GM12872 (cell line): ENCODE measurements at regions not wholly inside any gene's neighbourhood (a gene's known extent, or its start where the extent isn't known, plus 50 kb on each side); places are given as distances from the start of the nearest gene placed in this dataset.

Experiments used
- TF ChIP-seq, protein P1 (sequence below): IDR thresholded peaks from 3 replicates; pipeline ENCODE4 v1.5.1; 2011; ENCODE audit warnings: low read depth, mild to moderate bottlenecking, low read length, moderate library complexity; ENCODE audit not compliant: insufficient read depth

DNA sequence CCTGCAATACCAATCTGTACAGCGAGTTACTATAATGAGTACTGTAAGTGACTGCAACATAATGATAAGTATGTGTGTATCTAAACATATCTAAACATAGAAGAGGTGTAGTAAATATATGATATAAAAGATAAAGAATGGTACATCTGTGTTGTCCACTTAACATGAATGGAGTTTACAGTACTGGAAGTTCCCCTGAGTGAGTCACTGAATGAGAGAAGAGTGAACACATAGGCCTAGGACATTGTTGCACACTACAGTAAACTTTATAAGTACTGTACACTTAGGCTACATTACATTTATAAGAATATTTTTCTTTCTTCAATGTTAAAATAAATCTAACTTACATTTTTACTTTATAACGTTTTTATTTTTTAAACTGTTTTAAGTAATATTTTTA is 380.4 kb downstream of the MMUT start:
- TF ChIP-seq, protein P1, sequence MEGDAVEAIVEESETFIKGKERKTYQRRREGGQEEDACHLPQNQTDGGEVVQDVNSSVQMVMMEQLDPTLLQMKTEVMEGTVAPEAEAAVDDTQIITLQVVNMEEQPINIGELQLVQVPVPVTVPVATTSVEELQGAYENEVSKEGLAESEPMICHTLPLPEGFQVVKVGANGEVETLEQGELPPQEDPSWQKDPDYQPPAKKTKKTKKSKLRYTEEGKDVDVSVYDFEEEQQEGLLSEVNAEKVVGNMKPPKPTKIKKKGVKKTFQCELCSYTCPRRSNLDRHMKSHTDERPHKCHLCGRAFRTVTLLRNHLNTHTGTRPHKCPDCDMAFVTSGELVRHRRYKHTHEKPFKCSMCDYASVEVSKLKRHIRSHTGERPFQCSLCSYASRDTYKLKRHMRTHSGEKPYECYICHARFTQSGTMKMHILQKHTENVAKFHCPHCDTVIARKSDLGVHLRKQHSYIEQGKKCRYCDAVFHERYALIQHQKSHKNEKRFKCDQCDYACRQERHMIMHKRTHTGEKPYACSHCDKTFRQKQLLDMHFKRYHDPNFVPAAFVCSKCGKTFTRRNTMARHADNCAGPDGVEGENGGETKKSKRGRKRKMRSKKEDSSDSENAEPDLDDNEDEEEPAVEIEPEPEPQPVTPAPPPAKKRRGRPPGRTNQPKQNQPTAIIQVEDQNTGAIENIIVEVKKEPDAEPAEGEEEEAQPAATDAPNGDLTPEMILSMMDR = no peak

DNA sequence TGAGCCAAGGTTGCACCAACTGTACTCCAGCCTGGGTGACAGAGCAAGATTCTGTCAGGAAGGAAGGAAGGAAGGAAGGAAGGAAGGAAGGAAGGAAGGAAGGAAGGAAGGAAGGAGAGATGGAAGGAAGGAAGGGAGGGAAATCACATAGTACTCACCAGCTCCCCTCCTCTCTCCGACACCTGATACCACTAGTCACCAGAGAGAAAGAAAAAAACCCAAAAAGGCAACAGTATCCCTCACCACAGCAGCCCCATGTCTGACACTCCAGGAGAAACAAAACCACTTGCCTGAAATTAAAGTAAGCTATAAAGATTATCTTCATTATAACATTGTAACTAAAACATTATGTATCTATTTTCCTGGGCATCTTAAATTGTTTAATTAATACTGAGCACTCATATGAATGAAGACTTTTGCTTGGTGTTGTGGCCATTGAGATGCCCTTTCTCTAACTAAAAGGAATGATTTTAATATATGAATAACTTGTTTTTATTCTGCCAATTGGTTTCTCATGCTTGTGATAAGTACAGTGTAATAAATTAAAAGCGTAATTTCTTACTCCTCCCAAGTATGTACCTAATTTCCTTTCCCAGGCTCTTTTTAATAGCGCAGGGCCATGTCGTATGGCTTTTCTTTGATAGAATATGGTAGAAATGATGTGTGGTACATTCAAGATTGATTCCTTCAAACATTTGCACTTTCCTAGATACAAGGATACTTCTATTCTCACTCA is 390.0 kb downstream of the MMUT start:
- TF ChIP-seq, protein P1 = no peak

- TF ChIP-seq, protein P1 = no peak
Measured at GRCh38 chr6:49072146-49072545, 390.9 kb downstream of the MMUT start.

- TF ChIP-seq, protein P1 = no peak
Measured at GRCh38 chr6:49070411-49070810, 392.6 kb downstream of the MMUT start.

- TF ChIP-seq, protein P1 = no peak
Measured at GRCh38 chr6:49054311-49054710, 408.7 kb downstream of the MMUT start.

- TF ChIP-seq, protein P1 = no peak
Measured at GRCh38 chr6:49052901-49053300, 410.2 kb downstream of the MMUT start.

GRCh38 chr6:49051281-49051680 is 411.8 kb downstream of the MMUT start:
- TF ChIP-seq, protein P1 = no peak
